ENCODE measurements at regions not wholly inside any gene's neighbourhood (a gene's known extent, or its start where the extent isn't known, plus 50 kb on each side); places are given as distances from the start of the nearest gene placed in this dataset.

GRCh38 chr18:57089702-57090101 lies 57.2 kb upstream of the BOD1L2 start:
- H3K36me3 Mint-ChIP-seq (ENCODE audit: insufficient read depth in 1 of 3, low read depth in 3 of 3): no peaks in the 10 kb centered on the region; a peak in 1 of 7 replicates

More at GRCh38 chr18:57089702-57090101, 57.2 kb upstream of the BOD1L2 start:
- no peak overlapping the region for H4K91ac ChIP-seq (ENCODE audit: insufficient read length, low read depth, low read length)
- no peak overlapping the region for H4K8ac ChIP-seq (replicated peaks; ENCODE audit: insufficient read length, low read depth, low read length)
- no peak overlapping the region for H3K56ac ChIP-seq (ENCODE audit: insufficient read length, low read depth, low read length)
- H3K18ac ChIP-seq (ENCODE audit: insufficient read length, low read depth, low read length): no peak overlapping the region
- no peaks in the 10 kb centered on the region for H3K79me1 ChIP-seq (ENCODE audit: insufficient read depth, low read depth, low read length, poor library complexity, severe bottlenecking)
- no peak overlapping the region for H3K4ac ChIP-seq (ENCODE audit: low read depth, low read length)
- Mint-ChIP-seq H3K9me3 (peaks cover 0 to 7% of the 10 kb centered on the region in 2 experiments; a peak in 2 of 5 replicates), H3K4me1 (peaks cover 48 to 67% of the 10 kb centered on the region in 2 experiments), H3K27ac (no peak overlapping the region; a peak in 3 of 7 replicates), H3K4me3 (no peak overlapping the region), H3K27me3 (ENCODE audit: low read depth) (no peaks in the 10 kb centered on the region)
- H3K27ac ChIP-seq (ENCODE audit: insufficient read length, low read depth, low read length): no peak overlapping the region
- H2BK15ac ChIP-seq (ENCODE audit: low read depth, low read length): no peak overlapping the region
- no peak overlapping the region for H2BK120ac ChIP-seq (ENCODE audit: low read depth, low read length, poor library complexity, severe bottlenecking)
- no peak overlapping the region for H2AK5ac ChIP-seq (ENCODE audit: insufficient read length, low read length)
- no peaks in the 10 kb centered on the region for H3K9me3 ChIP-seq (ENCODE audit: control insufficient read depth, low read depth, low read length)
- no peaks in the 10 kb centered on the region for H4K20me1 ChIP-seq (ENCODE audit: control insufficient read depth, insufficient read depth, insufficient read length)
- TF ChIP-seq CTCF (conservative IDR thresholded peaks at IDR 0.05): no peak
- H3K79me2 ChIP-seq (ENCODE audit: insufficient read depth, low read length): no peaks in the 10 kb centered on the region
- H2AFZ ChIP-seq (ENCODE audit: low read length): no peak overlapping the region
- no peak overlapping the region for H2BK20ac ChIP-seq (ENCODE audit: low read depth, low read length, poor library complexity, severe bottlenecking)
- no peaks in the 10 kb centered on the region for H3K27me3 ChIP-seq (ENCODE audit: insufficient read depth, low read length)
- H2BK12ac ChIP-seq (ENCODE audit: insufficient read length, low read depth, low read length): no peak overlapping the region
- no peak overlapping the region for H3K4me2 ChIP-seq (ENCODE audit: insufficient read depth, insufficient read length, low read length)
- WGBS (ENCODE audit: extremely low coverage, insufficient read length, low lambda C conversion rate): no CpG with 5 or more reads among the region's 6 CpGs
- no peak overlapping the region for H2BK5ac ChIP-seq (ENCODE audit: insufficient read length, low read length)
- H3K23me2 ChIP-seq (ENCODE audit: insufficient read length, low read depth, low read length, poor library complexity, severe bottlenecking): no peaks in the 10 kb centered on the region
- no peak overlapping the region for H3K9ac ChIP-seq (ENCODE audit: extremely low read depth, insufficient read length, low read length)
- no peak for DNase-seq
- H3K23ac ChIP-seq (ENCODE audit: insufficient read length, low read depth, low read length): no peak overlapping the region
- peaks cover 21% of the 10 kb centered on the region for H3K4me1 ChIP-seq (ENCODE audit: insufficient read depth, low read length)
- H3K14ac ChIP-seq (ENCODE audit: insufficient read depth, low read length): no peak overlapping the region
- H3T11ph ChIP-seq (ENCODE audit: low read length): no peak overlapping the region
- no peak overlapping the region for H4K5ac ChIP-seq (ENCODE audit: insufficient read length, low read depth, low read length)
